ENCODE measurements at regions not wholly inside any gene's neighbourhood (a gene's known extent, or its start where the extent isn't known, plus 50 kb on each side); places are given as distances from the start of the nearest gene placed in this dataset.

DNA sequence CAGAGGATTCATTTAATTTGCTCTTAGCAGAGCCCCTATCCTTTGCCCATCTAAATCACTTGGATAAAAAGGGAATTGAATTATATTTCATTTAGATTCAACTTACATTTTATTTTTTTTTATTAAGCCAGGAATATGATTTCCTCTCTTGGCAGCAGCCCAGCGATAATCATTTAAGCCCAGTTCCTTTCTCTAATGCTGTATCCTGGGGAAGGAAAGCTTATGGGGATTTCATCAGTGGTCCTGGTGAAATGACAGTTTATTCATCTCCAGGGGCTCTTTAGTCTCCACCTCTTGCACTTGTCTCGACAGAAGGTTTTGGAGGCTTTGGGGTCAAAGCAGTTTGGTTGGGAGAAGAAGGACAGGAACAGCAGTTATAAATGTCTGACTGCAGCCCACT is 50.4 kb upstream of the LRRC8D start:
- no peak overlapping the region for H3K27ac Mint-ChIP-seq
- ChIA-PET CTCF (no interaction called here), POLR2A (interaction anchor here (0.6 kb wide), 1 partner anchor 34 kb away, joined by 3 read pairs; no protein-coding TSS in a partner anchor)
- intact Hi-C loops (cut with micrococcal nuclease), result no loop called here
- H3K27me3 Mint-ChIP-seq, result peaks cover 1% of the 10 kb centered on the region
- TF ChIP-seq CTCF (IDR thresholded peaks at IDR 0.05), result no peak
- no peaks in the 10 kb centered on the region for H3K9me3 Mint-ChIP-seq
- DNase-seq (no peak), ATAC-seq (ENCODE audit: low read depth) (no peak)
- H3K36me3 Mint-ChIP-seq (ENCODE audit: low read depth), result no peaks in the 10 kb centered on the region
- H3K4me1 Mint-ChIP-seq, result no peaks in the 10 kb centered on the region
- no peak overlapping the region for H3K4me3 Mint-ChIP-seq
